Spinal cord (tissue), 9 donors: ENCODE measurements at regions not wholly inside any gene's neighbourhood (a gene's known extent, or its start where the extent isn't known, plus 50 kb on each side); places are given as distances from the start of the nearest gene placed in this dataset.

Source experiments
- DNase-seq, 6 donors: peaks; one replicate each; pipeline versions ENCODE4 v3.0.0 to v3.0.0-alpha.2; 2013 to 2015; ENCODE audit warnings: low spot score in 6 of 6, low read depth in 4 of 6
- H3K27ac ChIP-seq: one replicate; pipeline ENCODE4 v1.5.1; 2013; ENCODE audit warnings: low read depth, low read length, control low read depth
- H3K27me3 ChIP-seq: one replicate; pipeline ENCODE4 v1.6.1; 2013; ENCODE audit warnings: low read length; ENCODE audit not compliant: control insufficient read depth, insufficient read depth
- H3K36me3 ChIP-seq: one replicate; pipeline ENCODE4 v1.6.1; 2013; ENCODE audit warnings: low read length; ENCODE audit not compliant: control insufficient read depth, insufficient read depth
- H3K4me1 ChIP-seq: one replicate; pipeline ENCODE4 v1.6.1; 2013; ENCODE audit warnings: low read length; ENCODE audit not compliant: control insufficient read depth, insufficient read depth
- H3K4me3 ChIP-seq: one replicate; pipeline ENCODE4 v1.5.1; 2013; ENCODE audit warnings: low read depth, low read length, control low read depth
- H3K9me3 ChIP-seq: one replicate; pipeline ENCODE4 v1.6.1; 2013; ENCODE audit warnings: low read length; ENCODE audit not compliant: control insufficient read depth, insufficient read depth
- WGBS: methylation state at CpG from one replicate; pipeline ENCODE4 v1.1.5; 2013; ENCODE audit warnings: missing lambda C conversion rate; ENCODE audit not compliant: insufficient coverage; 5-methylcytosine and 5-hydroxymethylcytosine counted together
- donor health status: healthy.

DNA sequence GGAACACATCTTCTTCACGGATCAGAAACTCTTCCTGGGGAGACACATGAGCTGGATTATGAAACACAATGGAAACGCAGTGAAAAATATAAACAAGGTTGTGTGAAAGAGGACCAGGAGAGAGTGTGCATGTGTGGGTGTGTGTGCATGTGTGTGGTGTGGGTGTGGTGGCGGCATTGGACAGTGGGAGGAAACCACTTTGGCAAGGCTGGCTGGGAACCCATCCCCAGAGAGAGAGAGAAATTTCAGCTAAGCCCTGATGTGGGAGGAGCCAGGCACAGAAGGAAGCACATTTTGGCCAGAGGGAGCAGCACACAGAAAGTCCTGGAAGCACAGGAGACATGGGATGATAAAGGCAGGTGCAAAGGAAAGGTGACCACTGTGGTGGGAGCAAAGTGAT, 147.6 kb upstream of the COPS8 start:
- H3K4me1 ChIP-seq = peaks cover 7% of the 10 kb centered on the region
- H3K27ac ChIP-seq = no peak overlapping the region
- no peaks in the 10 kb centered on the region for H3K9me3 ChIP-seq
- no peak overlapping the region for H3K4me3 ChIP-seq
- H3K36me3 ChIP-seq = no peaks in the 10 kb centered on the region
- WGBS = 97% methylated on average over 3 of the region's 3 CpGs
- H3K27me3 ChIP-seq = no peaks in the 10 kb centered on the region
- no peak for DNase-seq

DNA sequence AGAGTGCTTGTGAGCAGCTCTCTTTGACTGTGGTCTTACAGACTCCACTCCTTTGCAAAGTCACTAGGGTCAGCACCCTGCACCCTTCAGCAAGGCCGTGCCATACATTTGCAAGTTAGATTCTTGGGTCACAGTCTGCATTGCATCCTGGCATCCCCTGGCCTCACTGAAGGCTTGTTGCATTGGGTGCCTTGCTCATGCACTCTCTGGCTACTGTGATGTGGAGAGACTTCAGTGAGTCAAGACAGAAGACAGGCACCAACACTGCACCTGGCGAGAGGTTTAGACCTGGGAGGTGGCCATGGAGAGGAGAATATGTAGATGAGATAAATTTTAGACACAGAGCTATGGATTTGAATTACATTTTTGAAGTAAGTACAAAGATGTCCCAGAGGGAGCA, 146.4 kb upstream of the COPS8 start:
- Histone ChIP-seq H3K4me3 (no peak overlapping the region), H3K27ac (no peak overlapping the region), H3K4me1 (peaks cover 7% of the 10 kb centered on the region), H3K27me3 (no peaks in the 10 kb centered on the region), H3K9me3 (no peaks in the 10 kb centered on the region), H3K36me3 (no peaks in the 10 kb centered on the region)
- no peak for DNase-seq
- WGBS = 100% methylated on average over 2 of the region's 2 CpGs

DNA sequence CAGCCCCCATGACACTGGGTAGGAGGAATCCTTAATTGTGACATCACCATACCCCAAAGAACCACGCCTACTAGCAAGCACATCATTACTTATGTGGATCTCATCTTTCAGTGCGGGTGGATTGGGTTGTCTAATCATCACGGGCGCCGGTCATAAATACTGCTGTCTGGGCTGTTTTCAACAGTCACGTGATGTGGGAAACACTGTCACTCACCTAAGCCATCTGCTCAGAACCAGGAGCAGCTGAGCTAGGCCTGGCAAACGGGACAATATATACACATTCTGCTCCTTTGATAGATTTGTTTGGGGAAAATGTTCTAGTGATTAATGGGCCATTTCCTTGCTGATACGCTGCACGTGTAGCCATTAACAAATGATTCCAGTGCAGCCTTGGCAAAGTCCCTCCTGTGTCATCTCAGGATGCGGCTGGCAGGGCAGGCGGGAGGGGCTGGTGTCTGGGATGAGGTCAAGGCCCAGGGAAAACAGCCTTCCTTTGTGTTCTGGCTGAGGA, 145.9 kb upstream of the COPS8 start:
- peaks cover 7% of the 10 kb centered on the region for H3K4me1 ChIP-seq
- H3K9me3 ChIP-seq = no peaks in the 10 kb centered on the region
- peak in 2 of 6 donors; percentile 45 to 84 for DNase-seq
- no peaks in the 10 kb centered on the region for H3K36me3 ChIP-seq
- no peaks in the 10 kb centered on the region for H3K27me3 ChIP-seq
- H3K27ac ChIP-seq = no peak overlapping the region
- 28% methylated on average over 9 of the region's 11 CpGs for WGBS
- no peak overlapping the region for H3K4me3 ChIP-seq

DNA sequence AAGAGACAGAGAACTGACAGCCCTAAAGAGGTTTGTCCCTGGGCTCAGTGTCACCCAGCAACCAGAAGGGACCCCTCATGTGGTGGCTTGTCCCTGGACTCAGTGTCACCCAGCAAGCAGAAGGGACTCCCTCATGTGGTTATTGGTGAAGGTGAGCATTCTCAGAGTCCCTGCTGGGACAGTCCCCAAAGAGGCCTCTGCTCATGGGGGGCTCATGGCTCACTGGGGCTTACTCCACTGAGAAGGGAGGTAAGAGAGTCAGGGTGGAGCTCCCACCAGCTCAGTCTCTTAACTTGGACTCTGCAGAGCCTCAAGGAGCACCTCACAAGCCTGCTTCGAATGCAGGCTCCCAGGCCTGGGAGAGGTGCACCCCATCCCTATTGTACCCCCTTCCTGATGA, 145.2 kb upstream of the COPS8 start:
- Histone ChIP-seq H3K27me3 (no peaks in the 10 kb centered on the region), H3K36me3 (no peaks in the 10 kb centered on the region), H3K4me3 (no peak overlapping the region), H3K4me1 (peaks cover 7% of the 10 kb centered on the region), H3K9me3 (no peaks in the 10 kb centered on the region), H3K27ac (no peak overlapping the region)
- DNase-seq = no peak
- no CpG with 5 or more reads among the region's 1 CpG for WGBS

DNA sequence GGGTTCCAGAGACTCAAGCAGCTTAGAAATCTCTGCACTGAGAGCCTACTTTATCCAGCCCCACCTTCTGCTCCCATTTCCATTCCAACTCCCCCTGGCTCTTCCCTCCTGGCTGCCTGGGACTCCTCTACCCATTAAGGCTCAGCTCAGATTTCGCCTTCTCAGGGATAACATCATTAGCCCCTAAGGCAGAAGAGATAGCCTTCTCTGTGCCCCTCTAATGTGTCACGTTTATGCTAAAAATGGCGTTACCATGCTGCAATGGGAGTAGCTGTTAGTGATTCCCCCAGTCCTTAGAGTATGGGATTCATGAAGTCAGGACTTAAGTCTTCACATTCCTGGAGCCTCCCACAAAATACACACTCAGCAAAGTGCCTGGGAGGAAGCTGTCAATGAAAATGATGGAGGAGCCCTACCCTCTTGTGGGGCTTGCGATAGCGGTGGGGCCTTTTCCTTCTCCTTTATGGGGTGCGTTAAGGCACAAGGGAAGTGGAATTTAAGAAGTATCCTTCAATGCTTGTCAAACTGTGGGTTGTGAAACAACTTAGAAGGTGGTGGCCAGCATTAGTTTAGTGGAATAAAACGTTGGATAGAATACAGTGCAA, 144.7 kb upstream of the COPS8 start:
- Histone ChIP-seq H3K9me3 (no peaks in the 10 kb centered on the region), H3K4me1 (peaks cover 7% of the 10 kb centered on the region), H3K4me3 (no peak overlapping the region), H3K36me3 (no peaks in the 10 kb centered on the region), H3K27me3 (no peaks in the 10 kb centered on the region), H3K27ac (no peak overlapping the region)
- WGBS = no CpG with 5 or more reads among the region's 7 CpGs
- DNase-seq = no peak

DNA sequence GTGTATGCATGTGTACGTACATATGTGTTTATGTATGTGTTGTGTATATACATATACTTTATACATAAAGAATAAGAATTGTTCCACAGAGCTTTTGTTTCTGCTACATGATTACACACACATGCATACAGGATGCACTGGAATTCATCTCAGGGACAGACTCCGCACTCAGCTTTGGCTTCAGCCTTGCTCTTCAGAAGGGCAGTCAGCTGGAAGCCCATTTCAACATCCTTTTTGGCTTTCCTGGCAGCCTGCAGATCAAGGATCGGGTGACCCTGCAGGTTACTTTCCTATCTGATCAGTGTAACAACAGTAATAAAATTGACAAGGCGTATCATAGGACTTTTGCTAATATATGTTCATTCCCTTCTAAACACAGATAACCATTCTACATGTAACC, 144.1 kb upstream of the COPS8 start:
- H3K27ac ChIP-seq = no peak overlapping the region
- no peak overlapping the region for H3K4me3 ChIP-seq
- H3K9me3 ChIP-seq = no peaks in the 10 kb centered on the region
- peaks cover 7% of the 10 kb centered on the region for H3K4me1 ChIP-seq
- peak in 1 of 6 donors; percentile 15 for DNase-seq
- WGBS = 100% methylated on average over 1 of the region's 4 CpGs
- H3K36me3 ChIP-seq = no peaks in the 10 kb centered on the region
- no peaks in the 10 kb centered on the region for H3K27me3 ChIP-seq

DNA sequence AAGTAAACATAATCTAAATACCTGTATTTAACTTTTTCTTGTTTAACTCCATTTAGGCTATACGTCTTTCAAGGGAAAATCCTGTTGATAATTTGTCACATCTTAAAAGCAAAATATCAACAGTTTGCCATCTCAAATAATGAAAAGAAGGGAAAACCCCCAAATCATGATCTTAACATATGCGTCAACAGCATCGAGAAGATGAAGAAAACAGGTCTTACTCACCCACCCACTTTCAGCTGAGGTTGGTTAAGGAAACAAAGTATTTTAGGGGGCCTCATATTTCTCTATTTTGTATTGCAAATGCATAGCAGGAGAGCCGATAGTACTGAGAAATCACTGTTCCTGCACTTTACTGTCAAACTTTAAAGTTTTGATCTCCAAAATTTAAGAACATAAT, 143.1 kb upstream of the COPS8 start:
- Histone ChIP-seq H3K27me3 (no peaks in the 10 kb centered on the region), H3K4me1 (peaks cover 7% of the 10 kb centered on the region), H3K9me3 (no peaks in the 10 kb centered on the region), H3K27ac (no peak overlapping the region), H3K36me3 (no peaks in the 10 kb centered on the region), H3K4me3 (no peak overlapping the region)
- DNase-seq = no peak
- WGBS = no CpG with 5 or more reads among the region's 4 CpGs

GRCh38 chr2:236943068-236943467, 142.6 kb upstream of the COPS8 start:
- H3K9me3 ChIP-seq = no peaks in the 10 kb centered on the region
- H3K27me3 ChIP-seq = no peaks in the 10 kb centered on the region
- H3K4me3 ChIP-seq = no peak overlapping the region
- H3K4me1 ChIP-seq = peaks cover 7% of the 10 kb centered on the region
- no peak for DNase-seq
- no peak overlapping the region for H3K27ac ChIP-seq
- H3K36me3 ChIP-seq = no peaks in the 10 kb centered on the region
- 83% methylated on average over 6 of the region's 6 CpGs for WGBS

DNA sequence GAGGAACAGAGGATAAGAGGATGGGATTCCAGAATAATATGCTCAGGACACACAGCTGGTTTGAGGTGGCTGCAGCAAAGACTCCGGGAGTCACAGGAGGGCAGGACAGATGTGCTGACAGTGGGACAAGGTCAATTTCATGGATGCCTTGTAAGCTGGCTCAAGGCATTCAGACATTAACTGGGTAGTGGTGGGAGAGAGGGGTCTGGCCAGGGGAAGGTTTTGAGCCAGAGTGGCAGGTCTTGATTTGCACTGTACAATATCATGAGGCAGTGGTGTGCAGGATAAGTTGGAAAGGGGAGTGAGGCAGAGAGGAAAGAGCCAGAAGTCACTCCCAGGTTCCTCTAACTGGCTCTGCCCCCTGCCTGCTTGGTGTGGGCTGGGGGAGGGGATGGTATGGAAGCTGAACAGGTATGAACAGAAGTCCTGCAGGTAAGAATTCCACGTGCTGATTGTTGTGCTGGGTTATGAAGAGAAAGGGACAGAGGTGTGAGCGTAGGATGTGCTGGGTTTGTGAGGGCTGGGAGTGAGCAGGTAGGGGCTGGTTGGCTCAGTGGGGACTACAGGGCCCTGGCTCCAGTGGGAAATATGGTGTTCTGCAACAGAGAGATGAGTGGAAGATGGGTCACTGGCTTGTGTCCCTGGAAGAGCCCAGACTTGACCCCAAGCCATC, 141.7 kb upstream of the COPS8 start:
- no peak overlapping the region for H3K4me3 ChIP-seq
- DNase-seq = no peak
- H3K27ac ChIP-seq = no peak overlapping the region
- no peaks in the 10 kb centered on the region for H3K9me3 ChIP-seq
- no peaks in the 10 kb centered on the region for H3K36me3 ChIP-seq
- no peaks in the 10 kb centered on the region for H3K27me3 ChIP-seq
- 79% methylated on average over 3 of the region's 3 CpGs for WGBS
- H3K4me1 ChIP-seq = peaks cover 7% of the 10 kb centered on the region

- no peak for DNase-seq
- Histone ChIP-seq H3K9me3 (no peaks in the 10 kb centered on the region), H3K27me3 (no peaks in the 10 kb centered on the region), H3K4me3 (no peak overlapping the region), H3K27ac (no peak overlapping the region), H3K36me3 (no peaks in the 10 kb centered on the region), H3K4me1 (peaks cover 7% of the 10 kb centered on the region)
- WGBS = 94% methylated on average over 7 of the region's 7 CpGs
These were observed 141.1 kb upstream of the COPS8 start for GRCh38 chr2:236944561-236944960.
